Fibroblast of skin of left quadriceps (primary cell): ENCODE measurements at regions not wholly inside any gene's neighbourhood (a gene's known extent, or its start where the extent isn't known, plus 50 kb on each side); places are given as distances from the start of the nearest gene placed in this dataset.
"Not testable (repeated sequence)": the region's sequence is repeated elsewhere in the genome, so short reads cannot be mapped to it uniquely, and the experiment has no call there.

Experiments used
- DNase-seq, 2 experiments: peaks; one replicate each; pipeline ENCODE4 v3.0.0-alpha.2; 2013; ENCODE audit warnings: low read depth in 2 of 2

DNA sequence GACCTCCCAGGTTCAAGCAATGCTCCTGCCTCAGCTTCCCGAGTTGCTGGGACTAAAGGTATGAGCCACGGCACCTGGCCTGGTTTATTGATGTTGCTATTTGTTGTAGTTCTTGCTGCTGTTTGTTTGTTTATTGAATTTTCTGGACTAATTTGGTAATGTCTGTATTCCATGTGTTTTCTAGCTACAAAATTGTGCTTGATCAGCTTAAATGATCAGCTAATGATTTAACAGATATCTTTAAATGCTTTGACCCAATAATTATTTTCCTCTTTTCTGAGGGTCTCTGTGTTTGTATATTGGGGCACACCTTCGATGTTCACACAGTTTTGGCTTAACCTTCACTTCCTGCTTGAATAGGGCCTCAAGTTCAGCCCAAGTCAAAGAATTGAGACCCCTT lies 488.1 kb upstream of the HTR2C start:
- no peak for DNase-seq

DNA sequence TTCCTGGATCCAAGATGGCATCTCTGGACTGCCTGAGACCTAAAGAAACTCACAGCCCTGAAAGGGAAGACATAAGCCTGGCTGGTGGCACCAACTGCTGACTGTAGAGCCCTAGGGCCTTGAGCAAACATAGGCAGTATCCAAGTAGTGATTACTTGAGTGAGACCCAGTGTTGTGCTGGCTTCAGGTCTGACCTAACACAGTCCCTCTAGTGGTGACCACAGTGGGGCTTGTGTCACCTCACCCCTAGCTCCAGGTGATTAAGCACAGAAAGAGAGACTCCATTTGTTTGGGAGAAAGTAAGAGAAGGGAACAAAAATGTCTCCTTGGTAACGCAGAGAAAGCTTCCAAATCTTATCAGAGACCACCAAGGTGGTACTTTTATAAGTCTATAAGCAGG lies 496.3 kb upstream of the HTR2C start:
- DNase-seq, result no peak

DNA sequence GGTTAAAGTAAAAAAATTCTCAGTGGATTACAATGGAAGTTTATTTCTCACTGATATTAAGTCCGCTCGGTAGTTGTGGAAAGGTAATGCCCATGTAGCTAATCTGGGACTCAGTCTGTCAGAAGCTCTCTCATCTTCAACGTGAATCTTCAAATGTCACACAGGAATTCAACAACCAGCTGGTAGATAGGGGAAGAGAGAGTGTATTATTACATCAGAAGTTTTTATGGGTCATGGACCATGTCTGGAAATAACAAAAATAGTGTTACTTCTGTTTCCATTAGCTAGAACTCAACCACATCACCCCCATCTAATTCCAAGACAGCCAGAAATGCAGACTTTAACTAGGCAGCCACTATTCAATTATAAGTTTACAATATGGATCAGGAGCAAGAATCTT lies 506.1 kb upstream of the HTR2C start:
- no peak for DNase-seq

DNA sequence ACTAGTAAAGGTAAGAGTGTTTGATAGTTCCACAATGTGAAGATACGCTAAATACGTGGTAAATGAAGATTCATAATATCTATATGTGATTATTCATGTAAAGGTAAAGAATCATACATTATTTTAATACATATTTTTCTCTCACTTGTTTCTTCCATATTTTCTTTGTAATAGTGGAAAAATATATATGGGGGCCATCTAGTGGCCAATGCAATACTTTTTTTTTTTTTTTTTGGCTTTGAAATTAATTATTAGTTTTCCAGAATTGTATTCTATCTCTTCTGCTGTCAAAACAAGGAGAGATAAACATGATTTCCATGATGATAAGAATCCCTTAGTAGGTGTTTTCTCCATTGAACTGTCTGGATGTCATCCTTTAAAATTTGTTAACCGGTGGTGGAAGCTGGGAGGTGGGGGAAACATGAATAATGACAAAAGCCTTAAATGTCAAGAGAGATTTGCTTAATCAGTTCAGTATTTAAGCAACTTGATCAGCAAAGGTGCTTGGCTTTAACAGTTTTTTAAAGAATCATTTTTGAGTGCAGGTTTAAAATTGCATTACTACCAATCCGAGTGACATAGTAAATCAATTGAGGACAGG lies 508.7 kb upstream of the HTR2C start:
- DNase-seq, result no peak

DNA sequence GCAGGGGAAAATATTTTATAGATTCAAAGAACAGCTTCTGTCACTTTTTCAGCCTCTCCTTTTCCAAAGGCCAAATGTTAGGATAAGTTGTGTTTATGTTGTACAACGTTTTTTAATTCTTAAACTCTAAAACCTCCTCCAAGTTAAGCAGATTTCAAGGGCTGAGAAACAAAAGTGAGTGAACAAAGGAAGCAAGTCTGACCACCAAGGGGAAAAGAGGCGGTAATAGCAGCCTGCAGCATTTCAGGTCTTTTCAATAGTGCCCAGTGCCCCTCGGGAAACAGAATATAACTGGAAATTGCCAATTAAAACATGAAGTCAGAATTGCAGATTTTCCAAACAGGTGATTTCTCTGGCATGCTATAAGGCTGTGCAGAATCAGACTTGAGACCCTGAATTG lies 510.0 kb upstream of the HTR2C start:
- DNase-seq, result no peak

DNA sequence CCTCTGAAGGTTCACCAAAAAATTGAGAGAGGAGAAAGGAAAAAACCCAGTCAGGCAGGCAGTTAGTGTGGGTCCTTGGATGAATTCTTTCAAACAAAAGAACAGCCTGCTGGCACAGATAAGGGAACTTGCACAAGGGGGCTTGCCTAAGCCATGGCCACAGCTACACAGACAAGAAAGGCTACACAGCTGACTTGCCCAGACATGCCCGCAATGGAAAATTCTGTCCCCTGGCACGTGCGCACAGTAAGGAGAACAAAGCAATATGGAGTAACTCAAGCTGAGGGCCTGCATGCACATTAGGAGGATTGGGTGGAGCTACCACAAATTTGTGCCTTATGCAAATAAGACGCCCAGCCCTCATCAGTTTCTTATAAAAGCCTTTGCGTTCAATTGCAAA lies 512.5 kb upstream of the HTR2C start:
- DNase-seq, result no peak

DNA sequence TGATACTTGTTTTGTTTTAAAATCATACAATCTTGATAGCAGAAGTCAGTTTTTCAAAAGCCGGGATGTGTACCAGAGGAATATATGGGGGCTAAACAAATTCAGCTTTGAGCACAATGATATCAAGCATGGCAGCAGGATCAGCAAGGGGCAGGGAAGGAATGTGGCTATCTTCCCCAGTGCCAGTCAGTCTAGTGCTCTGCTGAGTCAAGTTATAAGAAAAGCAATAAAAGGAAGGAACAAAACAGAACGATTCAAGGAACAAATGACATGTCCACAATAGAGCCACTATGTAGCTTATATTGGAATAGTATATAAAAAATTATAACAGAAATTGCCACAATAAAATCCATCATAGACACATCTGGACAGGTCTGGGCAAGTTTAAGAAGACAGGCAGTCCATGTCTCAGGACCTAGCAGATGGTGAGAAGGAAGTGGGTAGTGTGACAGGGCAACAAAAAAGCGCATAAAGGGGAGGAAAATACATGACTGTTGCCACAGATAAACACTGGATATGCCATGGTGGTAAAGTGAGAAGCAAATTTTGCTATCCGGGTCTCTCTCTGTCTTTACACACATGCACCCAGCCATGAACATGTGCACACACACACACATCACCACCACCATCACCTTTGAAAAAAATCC lies 518.2 kb upstream of the HTR2C start:
- no peak for DNase-seq

DNA sequence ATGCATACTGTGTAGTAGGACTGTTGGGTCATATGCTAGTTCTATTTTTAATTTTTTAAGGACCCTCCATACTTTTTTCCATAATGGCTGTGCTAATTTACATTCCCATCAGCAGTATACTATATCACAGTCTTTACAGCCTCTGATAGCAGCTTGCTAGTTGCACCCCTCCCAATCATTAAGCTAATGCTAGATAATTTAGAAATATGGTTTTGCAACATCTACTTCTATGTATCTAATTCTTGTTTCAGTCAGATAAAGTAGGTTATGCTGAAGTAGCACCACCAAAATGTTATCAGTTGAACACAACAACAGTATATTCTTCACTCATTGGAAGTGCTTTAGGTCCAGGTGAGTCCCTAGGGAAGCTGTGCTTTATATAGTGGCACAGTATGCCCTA lies 522.7 kb upstream of the HTR2C start:
- no peak for DNase-seq

DNA sequence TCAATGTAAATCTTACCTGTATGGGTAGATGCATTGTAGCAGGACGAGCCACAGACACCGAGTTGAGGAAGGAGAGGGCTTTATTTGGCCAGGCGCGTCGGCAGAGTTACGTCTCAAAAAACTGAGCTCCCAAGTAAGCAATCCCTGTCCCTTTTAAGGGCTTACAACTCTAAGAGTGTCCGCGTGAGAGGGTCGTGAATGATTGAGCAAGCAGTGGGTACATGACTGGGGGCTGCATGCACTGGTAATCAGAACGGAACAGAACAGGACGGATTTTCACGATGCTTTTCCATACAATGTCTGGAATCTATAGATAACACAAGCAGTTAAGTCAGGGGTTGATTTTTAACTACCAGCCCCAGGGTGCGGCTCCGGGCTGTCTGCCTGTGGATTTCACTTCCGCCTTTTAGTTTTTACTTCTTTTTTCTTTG lies 524.9 kb upstream of the HTR2C start:
- DNase-seq, result no peak

DNA sequence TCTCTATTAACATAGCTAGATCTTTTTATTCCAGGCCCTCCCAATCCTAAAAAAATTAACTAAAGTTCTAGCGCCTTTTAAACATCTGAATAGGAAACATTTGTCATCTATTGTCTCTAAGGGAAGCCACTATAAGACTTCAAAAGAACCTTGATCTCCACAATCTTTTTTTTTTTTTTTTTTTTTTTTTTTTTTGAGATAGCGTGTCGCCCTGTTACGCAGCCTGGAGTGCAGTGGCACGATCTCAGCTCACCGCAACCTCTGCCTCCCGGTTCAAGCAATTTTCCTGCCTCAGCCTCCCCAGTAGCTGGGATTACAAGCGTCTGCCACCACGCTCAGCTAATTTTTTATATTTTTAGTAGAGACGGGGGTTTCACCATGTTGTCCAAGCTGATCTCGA lies 526.5 kb upstream of the HTR2C start:
- not testable (repeated sequence) for DNase-seq

DNA sequence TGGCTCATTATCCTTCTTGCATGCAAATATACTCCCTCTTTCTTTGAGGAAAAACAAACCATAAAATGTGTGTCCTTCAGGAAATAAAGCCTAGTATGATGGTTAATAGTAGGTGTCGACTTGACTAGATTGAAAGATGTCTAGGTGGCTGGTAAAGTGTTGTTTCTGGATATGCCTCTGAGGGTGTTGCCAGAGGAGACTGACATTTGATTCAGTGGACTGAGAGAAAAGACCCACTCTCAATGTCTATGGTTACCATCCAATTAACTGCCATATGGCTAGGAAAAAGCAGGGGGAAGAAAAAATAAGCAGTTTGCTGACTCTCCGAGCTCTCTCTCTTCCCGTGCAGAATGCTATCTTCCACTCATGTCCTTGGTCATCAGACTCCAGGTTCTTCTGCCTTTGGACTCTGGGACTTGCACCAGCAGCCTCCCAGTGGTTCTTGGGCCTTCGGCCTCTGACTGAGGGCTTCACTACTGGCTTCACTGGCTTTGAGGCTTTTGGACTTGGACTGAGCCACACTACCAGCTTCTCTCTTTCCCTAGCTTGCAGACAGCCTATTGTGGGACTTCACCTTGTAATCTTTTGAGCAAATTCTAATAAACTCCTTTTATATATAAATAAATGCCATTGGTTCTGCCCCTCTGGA lies 532.1 kb upstream of the HTR2C start:
- no peak for DNase-seq

DNA sequence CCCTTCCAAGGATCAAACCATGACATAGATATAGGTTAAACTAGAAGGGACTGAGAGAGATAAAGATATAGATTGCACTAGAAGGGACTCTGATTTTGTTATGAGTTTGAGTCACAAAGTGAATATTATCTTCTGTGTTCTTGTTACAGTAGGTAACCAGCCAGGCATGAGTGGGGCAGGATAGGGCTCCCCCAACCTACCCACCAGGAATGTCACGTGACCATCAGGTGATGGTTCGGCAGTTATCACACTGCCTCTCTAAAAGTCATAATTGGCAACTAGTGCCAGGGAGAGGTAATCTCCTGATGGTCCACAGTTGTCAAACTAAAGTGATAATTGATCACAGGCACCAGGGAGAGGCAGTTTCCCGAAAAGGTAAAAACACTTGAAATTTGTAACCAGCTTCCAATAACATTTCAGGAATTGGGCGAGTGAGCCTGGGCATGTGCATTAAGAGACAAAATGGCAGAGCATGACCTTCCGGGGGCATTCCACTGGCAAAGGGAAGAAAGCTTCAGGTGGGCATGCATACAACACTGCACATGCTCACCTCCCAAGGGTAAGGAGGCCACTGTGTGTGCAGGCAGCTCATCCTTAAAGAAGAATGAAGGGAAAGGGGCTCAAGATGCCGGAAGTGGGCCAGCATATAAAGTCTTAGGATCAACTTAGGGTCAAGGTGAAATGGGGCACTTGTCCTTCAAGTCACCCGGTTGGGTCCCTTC lies 533.6 kb upstream of the HTR2C start:
- DNase-seq, result no peak

DNA sequence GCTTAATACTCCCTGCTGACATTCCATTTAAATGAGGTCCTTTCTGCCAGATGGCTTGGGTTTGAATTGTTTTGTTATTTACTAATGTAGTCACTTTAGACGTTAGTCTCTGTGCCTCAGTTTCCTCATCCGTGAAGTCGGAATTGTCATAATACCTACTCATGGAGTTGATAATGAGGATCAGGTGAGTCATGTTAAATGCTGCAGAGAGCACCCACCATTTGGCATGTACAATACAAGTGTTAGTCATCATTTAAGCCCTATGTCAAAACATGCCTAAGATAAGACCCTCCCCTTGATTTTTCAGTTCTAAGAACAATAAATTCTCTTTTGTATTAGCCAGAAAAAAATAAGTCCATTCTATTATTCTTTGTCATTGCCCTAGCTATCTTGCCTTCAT lies 534.8 kb upstream of the HTR2C start:
- DNase-seq, result no peak

DNA sequence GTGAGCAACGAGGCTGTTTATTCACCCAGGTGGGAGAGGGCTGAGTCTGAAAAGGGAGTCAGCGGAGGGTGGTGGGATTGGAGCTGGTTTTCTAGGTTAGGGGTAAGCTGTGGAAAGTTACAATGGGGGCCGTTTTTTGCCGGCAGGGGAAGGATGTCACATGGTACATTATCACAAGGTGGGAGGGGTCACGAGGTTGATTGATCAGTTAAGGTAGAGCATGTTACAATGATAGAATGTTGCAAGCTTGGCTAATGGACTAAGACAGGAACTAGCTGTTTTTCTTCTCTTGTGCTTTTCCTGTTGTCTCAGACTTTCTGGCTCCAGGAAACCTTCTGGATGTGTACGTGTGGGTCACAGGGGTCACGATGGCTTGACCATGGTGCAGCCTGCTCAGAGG lies 536.3 kb upstream of the HTR2C start:
- no peak for DNase-seq

DNA sequence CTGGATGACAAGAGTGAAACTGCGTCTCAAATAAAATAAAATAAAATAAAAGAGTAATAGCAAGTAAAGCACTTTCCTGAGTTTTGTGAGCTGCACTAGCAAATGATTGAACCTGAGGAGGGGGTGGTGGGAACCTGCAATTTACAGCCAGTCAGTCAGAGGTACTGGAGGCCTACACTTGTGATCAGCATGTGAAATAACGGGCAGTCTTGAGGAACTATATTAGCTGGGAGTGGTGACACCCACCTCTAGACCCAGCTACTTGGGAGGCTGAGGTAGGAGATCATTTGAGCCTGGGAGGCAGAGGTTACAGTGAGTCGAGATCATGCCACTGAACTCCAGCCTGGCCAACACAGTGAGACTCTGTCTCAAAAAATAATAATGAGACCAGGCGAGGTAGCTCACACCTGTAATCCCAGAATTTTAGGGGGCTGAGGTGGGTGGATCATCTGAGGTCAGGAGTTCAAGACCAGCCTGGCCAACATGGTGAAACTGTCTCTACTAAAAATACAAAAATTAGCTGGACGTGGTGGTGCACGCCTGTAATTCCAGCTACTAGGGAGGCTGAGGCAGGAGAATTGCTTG lies 537.1 kb upstream of the HTR2C start:
- no peak for DNase-seq

DNA sequence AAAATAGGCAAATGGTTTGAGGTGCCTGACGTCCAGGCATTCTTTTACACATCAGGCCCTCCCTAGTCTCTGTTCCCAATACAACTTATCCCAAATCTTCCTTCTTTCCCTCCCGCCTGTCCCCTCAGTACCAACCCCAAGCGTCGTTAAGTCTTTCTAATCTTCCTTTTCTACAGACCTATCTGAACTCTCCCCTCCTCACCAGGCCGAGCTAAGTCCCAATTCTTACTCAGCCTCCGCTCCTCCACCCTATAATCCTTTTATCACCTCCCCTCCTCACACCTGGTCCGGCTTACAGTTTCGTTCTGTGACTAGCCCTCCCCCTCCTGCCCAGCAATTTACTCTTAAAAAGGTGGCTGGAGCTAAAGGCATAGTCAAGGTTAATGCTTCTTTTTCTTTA lies 542.4 kb upstream of the HTR2C start:
- not testable (repeated sequence) for DNase-seq

DNA sequence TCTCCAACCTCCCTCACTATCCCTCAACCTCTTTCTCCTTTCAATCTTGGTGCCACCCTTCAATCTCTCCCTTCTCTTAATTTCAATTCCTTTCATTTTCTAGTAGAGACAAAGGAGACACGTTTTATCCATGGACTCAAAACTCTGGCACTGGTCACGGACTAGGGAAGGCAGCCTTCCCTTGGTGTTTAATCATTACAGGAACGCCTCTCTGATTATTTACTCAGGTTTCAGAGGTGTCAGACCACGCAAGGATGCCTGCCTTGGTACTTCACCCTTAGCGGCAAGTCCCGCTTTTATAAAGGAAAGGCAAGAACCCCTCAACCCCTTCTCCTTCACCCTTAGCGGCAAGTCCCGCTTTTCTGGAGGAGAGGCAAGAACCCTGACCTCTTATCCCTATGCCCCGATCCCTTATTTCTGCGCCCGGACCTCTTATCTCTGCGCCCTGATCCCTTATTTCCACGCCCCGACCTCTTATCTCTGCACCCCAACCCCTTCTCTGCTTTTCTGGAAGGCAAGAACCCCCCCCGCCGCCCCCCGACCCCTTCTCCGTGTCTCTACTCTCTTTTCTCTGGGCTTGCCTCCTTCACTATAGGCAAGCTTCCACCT lies 543.1 kb upstream of the HTR2C start:
- not testable (repeated sequence) for DNase-seq

DNA sequence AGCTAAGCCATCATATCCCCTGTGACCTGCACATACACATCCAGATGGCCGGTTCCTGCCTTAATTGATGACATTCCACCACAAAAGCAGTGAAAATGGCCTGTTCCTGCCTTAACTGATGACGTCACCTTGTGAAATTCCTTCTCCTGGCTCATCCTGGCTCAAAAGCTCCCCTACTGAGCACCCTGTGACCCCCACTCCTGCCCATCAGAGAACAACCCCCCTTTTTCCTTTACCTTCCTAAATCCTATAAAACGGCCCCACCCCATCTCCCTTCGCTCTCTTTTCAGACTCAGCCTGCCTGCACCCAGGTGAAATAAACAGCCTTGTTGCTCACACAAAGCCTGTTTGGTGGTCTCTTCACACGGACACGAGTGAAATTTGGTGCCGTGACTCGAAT lies 543.8 kb upstream of the HTR2C start:
- DNase-seq, result not testable (repeated sequence)

DNA sequence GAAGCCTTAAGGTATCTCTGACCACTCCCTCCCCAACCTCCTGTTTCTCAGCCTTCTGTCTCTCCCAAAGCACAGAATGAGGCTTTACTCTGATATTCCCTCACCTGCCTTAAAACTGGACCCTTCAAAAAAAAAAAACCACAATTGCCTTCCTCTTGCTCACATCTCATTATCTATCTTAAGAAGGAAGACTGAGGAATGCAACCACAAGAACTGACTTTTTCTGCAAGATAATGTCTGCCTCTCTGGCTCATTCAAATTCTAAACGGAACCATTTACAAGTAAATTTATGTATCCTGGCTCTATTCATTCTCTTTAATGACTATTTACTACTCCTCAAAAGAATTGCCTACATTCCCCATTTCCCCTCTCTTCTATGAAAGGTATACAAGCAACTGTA lies 545.5 kb upstream of the HTR2C start:
- no peak for DNase-seq

DNA sequence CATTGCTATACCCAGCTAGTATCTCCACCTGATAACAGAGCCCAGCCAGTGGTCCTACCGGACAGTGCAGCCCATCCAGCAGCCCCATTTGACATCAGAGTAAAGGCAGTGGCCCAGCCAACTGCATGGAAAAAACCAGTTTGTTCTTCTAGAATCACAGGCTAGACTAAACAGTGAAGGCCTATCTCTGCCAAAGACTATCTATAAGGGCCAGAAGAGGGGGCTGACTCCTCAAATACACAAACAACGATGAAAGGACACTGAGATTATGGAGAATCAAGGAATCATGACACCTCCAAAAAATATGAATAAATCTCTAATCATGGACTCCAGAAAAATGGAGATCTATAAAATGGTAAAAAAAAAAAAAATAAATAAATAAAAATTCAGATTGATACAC lies 546.4 kb upstream of the HTR2C start:
- DNase-seq, result no peak

DNA sequence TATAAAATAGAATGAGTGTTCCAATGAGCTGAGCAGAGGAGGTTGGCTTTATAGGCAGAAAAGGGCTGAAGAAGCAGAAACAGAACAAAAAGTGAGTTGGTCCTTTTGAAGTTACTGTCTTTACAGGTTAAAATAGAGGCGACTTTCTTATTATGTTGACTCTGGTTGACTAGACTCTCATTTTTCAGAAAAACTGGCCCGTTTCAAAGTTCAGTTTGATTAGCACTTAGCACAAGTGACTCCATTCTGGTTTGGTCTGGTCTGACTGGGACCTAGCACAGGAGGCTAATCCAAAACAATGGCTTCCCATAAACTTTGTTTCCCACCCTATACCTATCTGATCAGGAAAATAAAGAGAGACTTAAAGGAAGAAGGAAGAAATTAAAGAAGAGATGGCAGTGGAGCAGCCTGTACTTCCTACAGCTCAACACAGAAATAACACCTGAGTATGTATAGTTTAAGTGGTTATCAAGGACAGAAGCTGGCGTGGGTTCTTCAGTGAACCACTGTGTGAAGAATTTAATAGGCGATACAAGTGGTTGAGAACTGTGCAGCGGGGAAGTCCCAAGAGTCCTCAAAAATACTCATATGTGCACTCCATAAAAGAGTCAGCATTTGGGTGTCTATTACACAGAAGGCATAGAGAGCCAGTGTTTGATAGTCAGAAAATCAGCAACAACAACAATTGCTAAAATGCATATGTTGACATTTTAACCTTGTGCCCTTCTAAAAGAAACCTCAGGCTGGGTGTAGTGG lies 554.8 kb upstream of the HTR2C start:
- no peak for DNase-seq
